ENCODE measurements at regions not wholly inside any gene's neighbourhood (a gene's known extent, or its start where the extent isn't known, plus 50 kb on each side); places are given as distances from the start of the nearest gene placed in this dataset.

GRCh38 chr19:5204212-5204611, 136.4 kb downstream of the PTPRS start:
- in situ Hi-C loops (cut with HindIII; ENCODE audit: low sequenced_read_pairs) = no loop called here
- DNase-seq (ENCODE audit: low spot score) = no peak

Data from G401 (cell line).